ENCODE measurements at regions not wholly inside any gene's neighbourhood (a gene's known extent, or its start where the extent isn't known, plus 50 kb on each side); places are given as distances from the start of the nearest gene placed in this dataset.

- TF ChIP-seq CTCF (IDR thresholded peaks at IDR 0.05): no peak
- no peak overlapping the region for H3K27ac ChIP-seq
Observed at GRCh38 chr11:70616317-70616716, 218.0 kb downstream of the CTTN start.

GRCh38 chr11:70616938-70617654 is 218.8 kb downstream of the CTTN start:
- H3K27ac ChIP-seq: no peak overlapping the region
- TF ChIP-seq CTCF (IDR thresholded peaks at IDR 0.05): no peak
- TF ChIP-seq ZFX (IDR thresholded peaks at IDR 0.05; ENCODE audit: borderline replicate concordance): no peak

- TF ChIP-seq CTCF (IDR thresholded peaks at IDR 0.05): no peak
- no peak for TF ChIP-seq ZFX (IDR thresholded peaks at IDR 0.05; ENCODE audit: borderline replicate concordance)
- H3K27ac ChIP-seq: no peak overlapping the region
Observed at GRCh38 chr11:70618431-70619101, 220.2 kb downstream of the CTTN start.

GRCh38 chr11:70619591-70619990 is 221.3 kb downstream of the CTTN start:
- TF ChIP-seq ZFX (IDR thresholded peaks at IDR 0.05; ENCODE audit: borderline replicate concordance): no peak
- TF ChIP-seq CTCF (IDR thresholded peaks at IDR 0.05): no peak

GRCh38 chr11:70620510-70621184 is 222.3 kb downstream of the CTTN start:
- no peak overlapping the region for H3K27ac ChIP-seq
- TF ChIP-seq ZFX (IDR thresholded peaks at IDR 0.05; ENCODE audit: borderline replicate concordance) (no peak), CTCF (IDR thresholded peaks at IDR 0.05) (no peak)

More at GRCh38 chr11:70619591-70619990, 221.3 kb downstream of the CTTN start:
- no peak overlapping the region for H3K27ac ChIP-seq

GRCh38 chr11:70621241-70621640 is 222.9 kb downstream of the CTTN start:
- no peak overlapping the region for H3K27ac ChIP-seq
- TF ChIP-seq ZFX (IDR thresholded peaks at IDR 0.05; ENCODE audit: borderline replicate concordance) (no peak), CTCF (IDR thresholded peaks at IDR 0.05) (no peak)

GRCh38 chr11:70622091-70622490 is 223.8 kb downstream of the CTTN start:
- TF ChIP-seq ZFX (IDR thresholded peaks at IDR 0.05; ENCODE audit: borderline replicate concordance): no peak
- TF ChIP-seq CTCF (IDR thresholded peaks at IDR 0.05): no peak
- H3K27ac ChIP-seq: no peak overlapping the region
